HG03103 (cell line): ENCODE measurements at regions not wholly inside any gene's neighbourhood (a gene's known extent, or its start where the extent isn't known, plus 50 kb on each side); places are given as distances from the start of the nearest gene placed in this dataset.

Source experiments
- ATAC-seq: cut with Tn5 transposase; IDR thresholded peaks from one replicate; pipeline ENCODE4 v1.9.1; 2021; ENCODE audit warnings: low read depth; ENCODE audit not compliant: unreplicated experiment

DNA sequence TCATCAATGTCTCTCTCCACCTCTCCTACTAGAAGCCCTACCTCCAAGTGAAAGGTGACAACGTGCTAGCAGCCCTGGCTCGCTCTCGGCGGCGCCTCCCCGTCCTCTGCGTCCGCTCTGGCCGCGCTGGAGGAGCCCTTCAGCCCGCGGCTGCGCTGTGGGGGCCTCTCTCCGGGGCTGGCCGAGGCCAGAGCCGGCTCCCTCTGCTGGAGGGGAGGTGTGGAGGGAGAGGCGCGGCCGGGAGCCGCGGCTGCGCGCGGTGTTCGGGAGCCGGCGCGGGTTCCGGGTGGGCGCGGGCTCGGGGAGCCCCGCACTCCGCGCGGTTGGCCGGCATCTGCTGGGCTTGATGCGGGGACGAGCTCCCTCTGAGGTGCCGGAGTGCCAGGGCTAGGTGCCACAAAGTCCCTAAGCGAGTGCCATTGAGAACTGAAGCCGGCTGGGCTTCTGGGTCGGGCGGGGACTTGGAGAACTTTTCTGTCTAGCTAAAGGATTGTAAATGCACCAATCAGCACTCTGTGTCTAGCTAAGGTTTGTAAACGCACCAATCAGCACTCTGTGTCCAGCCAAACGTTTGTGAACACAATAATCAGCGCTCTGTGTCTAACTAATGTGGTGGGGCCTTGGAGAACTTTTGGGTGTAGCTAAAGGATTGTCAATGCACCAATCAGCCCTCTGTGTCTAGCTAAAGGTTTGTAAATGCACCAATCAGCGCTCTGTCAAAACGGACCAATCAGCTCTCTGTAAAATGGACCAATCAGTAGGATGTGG is 84.8 kb upstream of the ARRDC4 start:
- ATAC-seq: no peak

DNA sequence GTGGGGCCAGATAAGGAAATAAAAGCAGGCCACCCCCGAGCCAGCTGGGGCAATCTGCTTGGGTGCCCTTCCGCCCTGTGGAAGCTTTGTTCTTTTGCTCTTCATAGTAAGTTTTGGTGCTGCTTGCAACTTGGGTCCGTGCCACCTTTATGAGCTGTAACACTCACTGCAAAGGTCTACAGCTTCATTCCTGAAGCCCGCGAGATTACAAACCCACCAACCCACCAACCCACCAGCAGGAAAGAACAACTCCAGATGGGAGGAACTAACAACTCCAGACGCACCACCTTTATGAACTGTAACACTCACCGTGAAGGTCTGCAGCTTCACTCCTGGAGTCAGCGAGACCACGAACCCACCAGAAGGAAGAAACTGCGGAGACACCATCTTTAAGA is 84.2 kb upstream of the ARRDC4 start:
- no peak for ATAC-seq

DNA sequence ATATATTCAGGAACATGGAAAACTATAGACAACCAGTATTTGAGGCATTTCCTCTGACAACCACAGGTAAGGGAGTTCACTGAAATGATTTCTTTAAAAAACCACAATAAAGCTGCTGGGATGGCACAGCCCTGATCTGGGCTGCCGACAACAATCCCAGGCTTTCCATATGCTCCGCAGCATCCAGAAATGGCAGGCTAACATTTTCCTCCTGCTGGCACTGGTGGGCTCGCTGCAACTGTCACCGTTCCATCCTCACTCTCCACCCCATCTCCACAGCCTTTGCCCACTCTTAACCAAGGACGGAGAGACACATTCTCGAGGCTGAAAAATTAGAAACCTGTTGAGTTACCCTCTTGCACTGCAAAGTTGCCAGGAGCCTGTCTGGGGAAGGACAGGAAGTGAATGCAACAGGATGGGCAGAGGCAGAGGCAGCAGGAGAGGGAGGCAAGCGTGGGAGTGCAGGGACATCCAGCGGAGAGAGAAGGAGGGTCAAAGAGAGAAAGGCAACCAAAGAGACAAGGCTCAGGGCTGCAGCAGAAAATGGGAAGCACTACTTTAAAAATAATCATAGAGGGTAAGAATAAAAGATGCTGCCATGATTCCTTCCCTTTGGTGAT is 79.0 kb upstream of the ARRDC4 start:
- ATAC-seq: no peak

DNA sequence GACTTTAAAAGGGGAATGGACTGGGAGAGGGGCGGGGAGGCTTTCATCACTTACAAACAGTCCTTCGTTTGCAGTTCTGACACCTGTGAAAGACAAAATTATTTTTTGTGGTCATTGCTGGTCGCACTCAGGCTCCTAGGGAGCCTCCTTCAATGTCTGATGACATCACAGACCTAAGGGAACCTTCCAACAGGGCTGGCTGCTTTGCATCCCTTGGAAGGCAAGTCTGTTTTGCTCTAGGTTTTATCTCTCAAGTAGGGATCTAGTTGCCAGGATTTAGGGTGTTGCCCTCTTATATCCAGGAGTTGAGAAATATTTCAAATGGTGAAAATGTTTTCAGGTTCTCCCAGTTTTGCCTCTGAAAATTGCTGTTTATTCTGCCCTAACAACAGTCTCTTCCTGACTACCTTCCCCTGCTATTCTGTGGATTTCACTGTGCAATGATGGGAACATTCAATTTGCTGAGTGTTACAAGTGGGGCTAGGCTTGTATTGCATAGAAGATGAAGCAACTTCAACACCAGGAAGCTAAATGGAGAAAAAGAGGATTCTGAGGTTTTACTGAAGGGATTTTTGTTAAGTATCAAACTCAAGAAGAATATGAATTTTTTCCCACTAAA is 75.9 kb upstream of the ARRDC4 start:
- ATAC-seq: no peak

DNA sequence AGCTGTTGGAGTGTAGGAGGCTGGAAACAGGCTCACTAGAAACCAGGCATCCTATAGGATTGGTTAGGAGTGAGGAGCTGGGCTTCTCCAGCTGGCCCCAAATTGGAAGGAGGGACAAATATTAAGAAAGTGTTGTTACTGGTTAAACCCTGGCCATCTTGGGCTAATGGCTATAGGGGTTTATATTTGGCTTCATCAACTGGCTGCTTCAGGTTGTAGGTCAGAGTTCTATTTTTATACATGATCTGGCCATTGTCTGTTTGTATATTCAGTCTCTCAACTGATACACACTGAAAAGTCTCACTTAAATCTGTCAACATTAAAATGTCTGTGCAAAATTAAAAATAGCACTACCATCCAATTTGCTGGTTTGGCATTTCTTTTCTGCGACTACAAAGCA is 70.2 kb upstream of the ARRDC4 start:
- no peak for ATAC-seq

DNA sequence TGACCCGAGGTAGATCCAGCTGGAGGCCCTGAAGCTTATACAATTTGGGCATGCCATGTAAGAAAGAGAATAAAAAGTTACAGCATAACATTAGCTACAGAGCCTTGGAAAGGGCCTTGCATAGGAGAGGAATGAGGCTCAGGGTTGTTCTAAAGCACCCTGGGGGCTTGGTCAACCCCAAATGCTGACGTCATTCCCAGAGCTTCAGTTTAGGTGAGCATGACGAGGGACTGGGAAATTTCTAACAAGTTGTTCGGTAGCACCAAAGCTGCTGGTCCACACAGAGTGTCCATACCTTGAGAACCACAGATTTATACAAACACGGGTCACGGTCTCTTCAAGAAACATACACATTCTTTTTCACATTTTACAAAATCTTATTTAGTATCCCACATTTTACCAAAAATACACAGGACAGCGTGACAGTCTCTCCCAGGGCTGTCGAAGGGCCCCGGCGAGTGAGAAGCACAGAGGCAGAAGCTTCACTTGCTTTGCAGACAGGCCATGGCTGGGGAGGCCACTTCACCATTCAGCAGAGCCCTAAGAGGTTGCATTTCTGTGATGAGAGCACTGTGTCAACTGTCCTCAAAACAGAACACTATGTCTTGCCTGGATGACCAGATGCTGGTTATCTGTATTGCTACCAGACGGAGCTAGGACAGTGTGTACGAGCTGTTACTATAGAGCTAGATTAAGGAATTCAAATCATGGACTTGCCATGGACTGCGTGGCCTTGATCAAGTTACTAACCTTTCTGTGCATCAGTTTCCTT is 68.2 kb upstream of the ARRDC4 start:
- no peak for ATAC-seq

DNA sequence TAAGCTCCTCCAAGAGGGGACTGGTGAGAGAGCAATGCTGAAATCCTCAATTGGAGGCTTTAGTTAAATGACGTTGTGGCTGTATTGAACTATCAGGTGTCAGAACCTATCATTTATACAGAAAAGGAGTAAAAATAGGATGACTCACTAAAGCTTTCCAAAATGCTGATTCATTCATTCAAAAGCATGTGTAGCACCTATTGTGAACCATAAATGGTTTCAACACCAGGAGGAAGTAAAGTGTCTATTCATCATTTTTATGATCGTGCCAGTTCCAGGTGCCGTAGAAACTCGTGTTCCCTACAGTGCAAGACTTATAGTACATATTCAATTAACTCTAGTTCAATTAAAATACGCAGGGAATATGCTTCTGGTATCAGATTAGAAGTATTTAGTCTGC is 66.5 kb upstream of the ARRDC4 start:
- ATAC-seq: no peak

DNA sequence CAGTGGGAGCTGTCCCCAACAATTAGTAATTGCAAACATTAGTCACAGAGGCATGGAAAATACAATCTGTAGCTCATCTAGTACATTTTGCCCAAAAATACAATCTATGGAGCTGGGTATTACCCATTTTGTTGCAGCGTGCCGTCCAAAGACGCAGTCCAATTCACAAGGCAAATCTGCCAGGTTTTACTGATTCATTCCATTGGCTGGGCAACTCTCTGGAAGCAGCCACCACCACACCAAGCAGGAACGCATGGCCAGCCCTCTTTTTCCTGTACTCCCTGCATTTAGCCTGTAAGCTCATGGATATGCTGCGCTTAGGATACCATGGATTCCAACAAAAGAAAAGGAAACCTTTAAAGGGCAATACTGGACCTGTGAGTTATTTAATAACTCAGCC is 60.5 kb upstream of the ARRDC4 start:
- ATAC-seq: no peak

DNA sequence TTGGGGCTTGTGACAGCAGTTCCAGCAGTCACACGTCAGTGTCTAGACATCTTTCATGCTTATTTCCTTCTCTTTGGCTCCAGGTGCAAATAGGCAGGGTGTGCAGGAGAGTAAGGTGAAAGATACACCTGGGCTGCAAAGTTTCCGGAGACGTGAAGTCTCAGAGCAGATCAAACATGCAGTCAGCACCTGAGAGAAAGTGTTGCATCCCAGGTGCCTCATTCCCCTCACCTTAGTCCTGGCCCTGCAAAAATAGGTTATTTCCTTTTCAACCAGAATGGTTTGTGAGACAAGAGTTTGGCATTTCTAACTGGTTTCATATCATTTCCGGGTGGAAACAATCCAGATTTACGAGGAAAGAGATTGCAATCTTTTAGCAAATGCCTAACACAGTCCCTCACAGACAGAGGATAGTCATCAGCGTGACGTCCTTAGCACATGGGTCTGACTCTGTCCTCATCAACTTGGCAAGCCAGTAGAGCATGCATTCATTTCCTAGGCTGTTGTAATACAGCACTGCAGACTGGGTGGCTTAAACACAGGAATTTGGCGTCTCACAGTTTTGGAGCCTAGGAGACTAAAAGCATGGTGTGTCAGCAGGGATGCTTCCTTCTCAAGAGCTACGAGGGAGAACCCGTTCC is 58.2 kb upstream of the ARRDC4 start:
- no peak for ATAC-seq

DNA sequence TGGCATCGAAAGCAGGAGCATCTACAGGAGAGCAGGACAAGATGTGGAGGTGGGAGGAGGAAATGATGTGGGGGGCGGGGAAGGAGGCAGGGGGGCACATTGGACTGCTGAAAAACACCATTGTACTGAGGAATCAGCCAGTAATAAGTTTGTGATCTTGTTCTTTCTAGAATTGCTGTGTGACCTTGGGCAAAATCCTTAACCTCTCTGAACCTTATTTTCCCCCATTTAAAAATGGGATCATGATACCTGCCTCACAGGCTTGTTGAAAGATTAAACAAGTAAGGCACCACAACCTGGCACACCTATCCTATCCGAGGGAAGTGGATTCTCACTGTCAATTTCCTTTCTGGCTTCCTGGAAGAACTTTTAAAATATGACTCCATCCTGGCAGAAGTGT is 56.9 kb upstream of the ARRDC4 start:
- ATAC-seq: no peak

DNA sequence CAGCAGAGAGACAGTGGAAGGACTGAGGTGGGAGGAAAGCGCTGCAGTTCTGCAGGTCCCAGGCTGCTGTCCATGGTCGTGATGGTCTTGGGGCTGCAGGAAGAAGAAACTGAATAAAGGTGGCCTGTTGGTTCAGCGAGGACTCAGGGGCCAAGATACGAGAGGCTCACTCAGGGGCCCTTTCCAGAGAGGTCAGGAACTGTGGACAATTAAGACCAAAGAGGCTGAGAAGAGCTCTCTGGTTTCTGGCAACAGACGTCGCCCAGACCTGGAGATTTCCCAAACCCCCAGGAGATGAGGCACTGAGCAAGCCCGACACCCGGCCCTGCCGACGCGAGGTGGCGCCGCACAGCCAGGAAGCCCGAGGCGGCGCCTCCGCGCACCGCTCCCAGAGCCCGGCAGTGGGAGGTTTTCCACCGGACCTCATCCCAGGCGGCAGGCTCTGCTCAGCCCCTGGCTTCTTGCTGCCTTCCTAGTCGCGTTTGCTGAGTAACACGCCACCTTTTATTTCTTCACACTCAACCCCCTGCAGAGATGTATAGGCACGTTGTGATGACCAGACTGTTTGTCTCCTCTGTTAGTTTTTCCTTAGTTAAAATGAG is 56.4 kb upstream of the ARRDC4 start:
- ATAC-seq: peak; percentile 54

DNA sequence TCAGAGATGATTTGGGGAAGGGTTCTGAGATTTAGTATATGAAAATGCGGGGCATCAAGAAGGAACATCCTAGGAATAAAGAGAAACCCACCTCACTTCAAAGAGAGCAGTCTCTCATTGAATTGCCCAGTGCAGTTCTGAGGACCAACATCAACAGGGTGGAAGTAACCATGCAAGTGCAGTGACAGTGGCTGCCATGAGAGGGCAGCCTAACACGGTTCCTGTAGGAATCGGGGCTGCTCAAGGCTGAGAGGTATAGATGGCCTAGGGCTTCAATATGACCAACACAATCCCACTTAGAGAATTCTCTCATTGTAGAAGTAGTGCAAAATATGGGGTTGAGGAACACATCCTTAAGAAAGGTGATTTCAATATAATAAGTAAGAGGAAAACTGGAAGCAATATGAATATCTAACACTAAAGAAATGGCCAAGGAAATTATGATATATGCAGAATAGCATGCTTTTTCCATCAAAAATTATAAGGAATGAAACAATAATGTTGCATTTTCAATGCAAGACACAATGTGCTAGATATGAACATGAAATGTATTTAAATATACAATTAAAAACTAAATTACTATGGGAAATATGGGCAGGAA is 51.1 kb upstream of the ARRDC4 start:
- ATAC-seq: peak; percentile 98
